Islet of Langerhans (tissue), 1 donor: ENCODE measurements at regions not wholly inside any gene's neighbourhood (a gene's known extent, or its start where the extent isn't known, plus 50 kb on each side); places are given as distances from the start of the nearest gene placed in this dataset.

Experiments
- FAIRE-seq: peaks from one replicate; lab custom pipeline; 2011; peaks lifted over from hg19 to GRCh38; lab: Jason Lieb, UNC

GRCh38 chr14:87879389-87879788, 113.6 kb downstream of the GALC start:
- FAIRE-seq, result no peak

- FAIRE-seq, result no peak
Measured at GRCh38 chr14:87878959-87879358, 114.0 kb downstream of the GALC start.

- FAIRE-seq, result no peak
Measured at GRCh38 chr14:87877877-87878276, 115.1 kb downstream of the GALC start.

DNA sequence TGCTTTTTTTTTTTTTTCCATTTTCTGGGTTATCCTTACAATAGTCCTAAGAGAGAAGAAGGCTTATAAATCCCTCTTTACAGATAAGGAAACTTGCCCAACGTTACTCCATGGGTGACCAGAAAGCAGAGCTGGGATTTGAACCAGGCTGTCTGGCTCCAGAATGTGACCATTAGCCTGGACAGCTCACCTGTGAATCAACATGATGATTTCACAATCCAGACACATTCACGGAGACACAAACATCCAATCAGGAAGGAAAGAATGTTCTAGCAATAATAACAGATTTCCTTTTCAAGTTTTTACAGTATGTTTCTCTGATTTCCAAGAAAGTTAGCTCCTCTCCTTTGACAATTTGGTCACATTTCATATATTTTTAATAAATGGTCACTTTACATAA, 118.3 kb downstream of the GALC start:
- FAIRE-seq, result peak; percentile 33

- FAIRE-seq, result no peak
Measured at GRCh38 chr14:87873741-87874140, 119.2 kb downstream of the GALC start.

DNA sequence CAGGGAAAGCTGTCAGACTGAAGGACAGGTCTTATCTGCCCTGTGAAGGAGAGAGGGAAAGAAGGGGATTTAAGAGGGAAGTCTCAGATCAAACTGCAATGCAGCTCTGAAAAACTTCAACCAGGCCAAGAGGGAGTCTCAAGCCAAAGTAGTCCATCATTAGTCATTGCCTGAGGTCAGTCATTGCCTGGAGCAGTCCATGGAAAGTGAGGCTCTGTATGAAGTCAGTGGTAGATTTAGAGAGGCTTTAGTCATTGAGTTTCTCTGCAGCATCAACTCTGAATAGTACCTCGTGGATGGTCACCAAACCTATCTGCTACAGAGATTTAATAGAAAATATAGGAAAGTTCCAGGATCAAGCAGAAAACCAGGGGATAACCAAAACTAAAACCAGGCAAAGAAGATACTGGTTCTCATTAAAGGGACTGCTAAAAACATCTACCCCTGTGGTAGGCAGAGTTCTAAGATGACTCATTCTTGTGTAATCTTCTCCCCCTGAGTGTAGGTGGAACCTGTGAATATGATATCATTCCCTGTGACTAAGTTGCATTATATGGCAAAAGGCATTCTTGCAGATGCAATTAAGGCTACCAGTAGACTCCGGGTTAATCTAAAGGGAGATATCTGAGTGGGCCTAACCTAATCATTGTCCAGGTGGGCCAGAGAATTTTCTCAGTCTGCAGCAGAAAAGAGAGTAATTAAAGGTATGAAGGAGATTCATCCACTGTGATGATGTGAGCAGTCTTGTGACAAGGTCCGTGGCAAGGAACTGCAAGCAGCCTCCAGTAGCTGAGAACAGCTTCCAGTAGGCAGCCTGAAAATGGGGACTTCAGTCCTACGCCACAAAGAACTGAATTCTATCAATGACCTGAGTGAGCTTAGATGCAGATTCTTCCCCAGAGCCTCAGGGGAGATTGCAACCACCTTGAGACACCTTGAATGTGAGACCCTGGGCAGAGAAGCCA, 123.1 kb downstream of the GALC start:
- FAIRE-seq, result no peak

GRCh38 chr14:87868920-87869319, 124.1 kb downstream of the GALC start:
- no peak for FAIRE-seq

- no peak for FAIRE-seq
Measured at GRCh38 chr14:87866116-87866515, 126.9 kb downstream of the GALC start.

DNA sequence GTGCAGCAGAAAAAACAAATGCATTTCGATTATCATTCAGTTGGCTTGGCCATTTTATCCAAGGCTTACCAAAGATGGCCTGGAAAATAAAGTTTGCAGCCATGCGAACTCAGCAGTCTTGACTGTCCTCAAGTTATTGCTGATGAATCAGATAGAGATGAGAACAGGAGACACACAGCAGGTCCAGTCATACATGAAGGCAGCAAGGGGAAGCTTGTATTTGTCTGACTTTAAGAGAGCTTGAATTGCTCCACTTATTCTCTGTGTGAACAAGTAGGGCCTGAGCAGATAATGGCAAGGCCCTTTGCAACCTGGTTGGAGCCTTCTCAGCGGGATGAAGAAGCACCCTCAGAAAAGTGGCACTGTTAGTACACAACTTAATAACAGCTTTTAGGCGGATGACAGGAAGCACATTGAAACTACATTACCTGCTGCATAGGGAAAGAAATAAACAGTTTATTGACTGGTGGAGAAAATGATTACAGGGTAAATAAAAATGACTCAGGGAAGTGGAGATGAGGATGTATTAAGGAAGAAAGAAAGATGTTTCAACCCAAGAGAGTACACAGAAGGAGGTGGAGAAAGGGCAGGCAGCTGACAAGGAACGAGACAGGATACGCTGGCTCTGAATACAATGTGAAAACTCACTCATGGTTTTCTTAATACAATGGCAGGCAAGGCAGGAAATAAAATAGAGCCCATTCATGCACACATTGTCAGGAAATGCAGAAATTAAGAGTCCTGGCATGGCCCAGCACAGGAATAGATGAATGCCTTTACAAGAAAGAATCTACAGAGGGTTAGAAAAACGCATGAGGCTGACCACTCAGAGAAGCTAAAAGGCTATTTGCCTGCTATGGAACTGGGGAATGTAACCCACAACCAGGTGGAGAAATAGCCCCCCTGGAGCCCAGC, 128.4 kb downstream of the GALC start:
- FAIRE-seq, result no peak

GRCh38 chr14:87863047-87863446, 129.9 kb downstream of the GALC start:
- no peak for FAIRE-seq

- no peak for FAIRE-seq
Measured at GRCh38 chr14:87852107-87852506, 140.9 kb downstream of the GALC start.

- no peak for FAIRE-seq
Measured at GRCh38 chr14:87851190-87851589, 141.8 kb downstream of the GALC start.

DNA sequence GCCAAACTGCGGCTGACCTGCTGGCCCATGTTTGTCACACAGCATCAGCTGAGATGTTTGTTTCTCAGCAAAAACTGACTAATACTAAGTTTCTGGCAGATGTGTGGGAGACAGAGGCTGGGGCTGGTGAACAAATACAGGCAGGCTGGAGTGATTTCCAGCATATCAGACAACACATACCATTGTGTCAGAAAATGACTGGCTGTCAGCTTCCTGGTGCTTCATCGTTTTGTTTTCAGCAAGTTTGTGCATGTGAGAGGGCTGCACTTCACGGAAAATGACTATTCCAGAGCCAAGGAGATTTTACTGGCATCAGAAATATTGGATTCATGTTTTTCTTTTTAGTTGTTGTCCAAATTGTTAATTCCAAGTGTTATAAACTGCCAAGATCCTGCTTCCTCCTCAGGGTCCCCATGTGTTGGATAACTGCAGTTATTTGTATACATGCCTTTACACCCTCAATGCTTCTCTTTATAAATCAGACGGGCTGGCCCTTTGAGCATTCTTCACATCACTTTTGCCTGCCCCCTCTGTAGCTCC, 145.7 kb downstream of the GALC start:
- FAIRE-seq, result no peak

DNA sequence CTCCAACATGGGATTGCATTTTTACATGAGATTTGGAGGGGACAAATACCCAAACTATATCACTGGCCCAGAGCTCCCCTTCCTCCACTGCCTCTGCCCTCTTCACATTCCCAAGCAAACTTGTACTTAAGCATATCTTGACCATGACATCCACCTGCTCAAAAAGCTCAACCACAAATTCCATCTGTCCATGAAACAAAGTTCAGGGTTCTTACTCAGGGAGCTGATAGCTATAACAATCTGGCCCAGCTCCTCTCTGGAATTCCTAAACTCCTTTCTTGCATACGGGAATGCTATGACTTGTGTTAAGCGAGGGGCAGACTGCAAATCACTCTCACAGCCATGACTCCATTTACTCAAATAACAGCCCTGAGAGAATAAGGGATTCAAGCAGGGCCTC, 152.1 kb downstream of the GALC start:
- no peak for FAIRE-seq

DNA sequence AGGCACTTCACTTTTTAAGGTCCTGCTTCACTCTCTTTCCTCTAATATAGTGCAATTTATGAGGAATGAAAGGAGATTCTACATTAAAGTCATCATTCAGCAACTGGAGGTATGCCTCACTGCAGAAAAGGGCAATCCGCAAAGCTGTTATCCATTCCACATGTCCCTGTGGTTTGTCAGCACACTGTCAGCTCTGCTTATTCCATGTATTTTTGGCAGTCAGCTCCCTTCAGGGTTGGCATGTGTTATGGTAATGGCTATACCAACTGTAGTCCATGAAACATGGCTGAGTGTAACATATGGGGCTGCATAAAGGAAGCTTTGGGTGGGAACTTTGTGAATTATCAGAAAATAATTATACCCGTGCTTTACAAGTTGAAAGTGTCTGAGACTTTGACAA, 154.1 kb downstream of the GALC start:
- FAIRE-seq, result no peak

GRCh38 chr14:87837296-87837695, 155.7 kb downstream of the GALC start:
- FAIRE-seq, result no peak

DNA sequence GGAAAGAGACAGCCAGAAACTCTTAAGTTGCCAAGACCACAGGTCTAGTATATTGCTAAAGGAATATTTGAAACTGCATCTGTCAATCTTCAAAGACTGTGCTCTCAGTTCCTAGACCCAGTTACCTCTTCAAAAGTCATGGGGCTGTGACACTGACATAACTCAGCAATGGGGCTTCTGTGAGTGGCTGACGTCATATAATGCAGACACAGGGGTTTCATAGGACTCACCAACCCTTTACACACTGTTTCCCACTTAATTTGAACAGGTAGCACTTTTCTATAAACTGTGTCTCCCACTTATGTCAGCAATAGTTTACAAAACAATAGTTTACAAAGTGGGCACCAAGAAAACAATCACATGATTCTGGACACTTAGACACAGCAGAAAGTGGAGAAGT, 158.4 kb downstream of the GALC start:
- FAIRE-seq, result no peak

DNA sequence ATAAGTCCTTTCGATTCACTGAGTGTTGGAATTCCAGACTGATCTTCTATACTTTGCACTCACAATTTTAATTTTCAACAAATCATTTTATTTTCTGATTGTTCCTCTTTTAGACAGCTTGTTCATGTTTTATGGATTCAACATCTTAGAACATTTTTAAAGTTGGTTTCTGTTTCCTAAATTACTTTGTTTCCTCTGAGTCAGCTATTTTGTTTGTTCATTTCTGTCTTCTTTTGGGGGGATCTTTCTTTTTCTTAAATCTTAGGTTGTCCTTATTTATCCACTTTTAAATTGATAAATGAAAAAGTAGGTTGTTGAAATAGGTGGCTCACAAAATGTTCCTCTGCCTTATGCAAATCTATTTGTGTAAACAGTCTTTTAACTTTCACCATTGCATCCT, 160.0 kb downstream of the GALC start:
- FAIRE-seq, result no peak

DNA sequence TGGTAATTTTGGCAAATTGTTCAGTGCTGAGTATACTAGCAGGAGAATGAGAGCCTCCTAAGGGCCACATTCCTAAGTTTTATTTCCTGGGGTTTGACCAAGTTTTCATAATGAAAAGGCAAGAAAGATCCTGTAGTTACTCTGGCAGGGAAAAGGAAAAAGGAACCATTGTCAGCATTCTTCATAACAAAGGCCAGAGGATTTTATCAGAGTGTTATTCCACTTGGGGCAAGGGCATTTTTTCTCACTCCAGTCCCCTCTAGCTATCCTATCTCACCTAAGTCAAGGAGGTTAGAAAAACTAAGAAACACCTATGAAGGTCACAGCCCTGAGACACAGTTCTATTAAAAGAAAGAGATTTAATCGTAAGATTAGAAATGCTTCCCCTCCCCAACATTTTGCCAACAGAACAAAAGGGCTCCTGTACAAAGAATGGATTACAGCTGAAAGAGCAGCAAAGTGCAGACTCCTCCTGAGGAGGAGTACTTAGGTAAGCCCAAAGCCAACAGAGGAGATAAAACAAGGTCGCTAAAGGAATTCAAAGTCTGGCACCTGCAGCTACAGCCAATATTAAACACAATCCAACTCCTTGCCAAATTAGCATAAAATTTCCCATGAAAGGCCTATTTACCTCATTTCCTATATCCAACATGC, 162.4 kb downstream of the GALC start:
- FAIRE-seq, result no peak

DNA sequence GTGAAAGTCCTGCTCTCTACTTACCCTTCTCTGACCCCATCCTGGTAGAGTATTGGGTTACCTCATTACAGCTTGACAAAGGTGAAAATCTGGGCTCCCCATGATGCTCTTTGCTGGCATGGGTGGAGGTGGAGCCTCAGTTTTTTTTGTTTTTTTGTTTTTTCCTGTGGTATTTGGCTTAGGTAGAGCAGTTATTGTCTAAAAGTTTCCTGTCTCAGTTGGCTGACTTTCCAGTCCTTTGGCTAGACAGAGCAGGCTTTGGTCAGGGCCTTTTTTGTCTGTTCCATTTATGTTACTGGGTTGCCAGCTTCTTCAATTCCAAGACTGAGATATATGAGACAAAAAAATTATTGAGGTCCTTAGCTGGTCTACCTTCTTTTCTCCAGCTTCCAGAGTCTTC, 163.4 kb downstream of the GALC start:
- no peak for FAIRE-seq

- FAIRE-seq, result no peak
Measured at GRCh38 chr14:87824266-87824665, 168.7 kb downstream of the GALC start.

DNA sequence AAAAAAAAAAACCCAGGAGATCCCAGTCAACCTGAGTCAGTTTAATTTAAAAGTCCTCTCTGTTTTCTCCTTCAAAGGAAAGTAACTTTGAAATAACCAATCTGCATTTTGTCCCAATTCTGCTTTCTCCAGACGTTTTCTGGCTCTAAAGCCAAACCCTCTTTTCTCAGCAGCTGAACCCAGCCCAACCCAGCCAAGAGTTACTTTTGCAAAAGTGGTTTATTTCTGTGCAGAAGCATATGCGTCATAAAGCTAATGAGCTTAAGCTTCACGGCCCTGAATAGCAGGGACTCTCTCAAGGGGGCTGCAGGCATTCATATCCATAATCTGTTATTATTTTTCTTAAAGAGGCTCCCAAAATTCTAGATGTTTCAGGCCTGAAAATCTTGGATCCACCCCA, 176.6 kb downstream of the GALC start:
- no peak for FAIRE-seq
